H9 (cell line): ENCODE measurements at regions not wholly inside any gene's neighbourhood (a gene's known extent, or its start where the extent isn't known, plus 50 kb on each side); places are given as distances from the start of the nearest gene placed in this dataset.

Experiments used
- DNase-seq: peaks from one replicate; pipeline ENCODE4 v3.0.0-alpha.2; 2017
- H2AFZ ChIP-seq: one replicate; pipeline ENCODE4 v1.6.1; 2013; ENCODE audit warnings: mild to moderate bottlenecking, low read length, control low read depth, moderate library complexity
- H2AK5ac ChIP-seq: 2 replicates; pipeline ENCODE4 v1.6.1; 2013; ENCODE audit warnings: low read length, control low read depth, mixed read lengths; ENCODE audit not compliant: insufficient read length
- H2BK120ac ChIP-seq: one replicate; pipeline ENCODE4 v1.6.1; 2013; ENCODE audit warnings: low read depth, mild to moderate bottlenecking, low read length, control low read depth, inconsistent platforms; ENCODE audit not compliant: poor library complexity, severe bottlenecking
- H2BK12ac ChIP-seq: 2 replicates; pipeline ENCODE4 v1.6.1; 2013; ENCODE audit warnings: low read length, control low read depth, mixed read lengths, low read depth; ENCODE audit not compliant: insufficient read length
- H2BK15ac ChIP-seq: 2 replicates; pipeline ENCODE4 v1.6.1; 2013; ENCODE audit warnings: low read depth, low read length, control low read depth
- H2BK20ac ChIP-seq: one replicate; pipeline ENCODE4 v1.6.1; 2013; ENCODE audit warnings: low read depth, mild to moderate bottlenecking, low read length, control low read depth, inconsistent platforms; ENCODE audit not compliant: poor library complexity, severe bottlenecking
- H2BK5ac ChIP-seq: 2 replicates; pipeline ENCODE4 v1.6.1; 2013; ENCODE audit warnings: low read length, control low read depth, mixed read lengths; ENCODE audit not compliant: insufficient read length
- H3K14ac ChIP-seq: 2 replicates; pipeline ENCODE4 v1.6.1; 2013; ENCODE audit warnings: low read length, control low read depth; ENCODE audit not compliant: insufficient read depth
- H3K18ac ChIP-seq: 2 replicates; pipeline ENCODE4 v1.6.1; 2013; ENCODE audit warnings: low read depth, mild to moderate bottlenecking, mixed read lengths, low read length, control low read depth; ENCODE audit not compliant: insufficient read length
- H3K23ac ChIP-seq: 2 replicates; pipeline ENCODE4 v1.6.1; 2013; ENCODE audit warnings: low read length, control low read depth, mixed read lengths, low read depth; ENCODE audit not compliant: insufficient read length
- H3K23me2 ChIP-seq: 2 replicates; pipeline ENCODE4 v1.6.1; 2013; ENCODE audit warnings: low read depth, mild to moderate bottlenecking, mixed read lengths, low read length, control low read depth; ENCODE audit not compliant: insufficient read length, poor library complexity, severe bottlenecking
- H3K27ac ChIP-seq: 2 replicates; pipeline ENCODE4 v1.5.1; 2013; ENCODE audit warnings: low read length, control low read depth, mixed read lengths, low read depth; ENCODE audit not compliant: insufficient read length
- H3K27me3 ChIP-seq: 2 replicates; pipeline ENCODE4 v1.6.1; 2013; ENCODE audit warnings: low read length, control low read depth, inconsistent platforms; ENCODE audit not compliant: insufficient read depth
- H3K4ac ChIP-seq: 2 replicates; pipeline ENCODE4 v1.6.1; 2013; ENCODE audit warnings: low read depth, mild to moderate bottlenecking, control low read depth, inconsistent platforms, low read length, moderate library complexity
- H3K4me1 ChIP-seq: 2 replicates; pipeline ENCODE4 v1.6.1; 2013; ENCODE audit warnings: low read length, control low read depth, inconsistent platforms; ENCODE audit not compliant: insufficient read depth
- H3K4me2 ChIP-seq: 2 replicates; pipeline ENCODE4 v1.6.1; 2013; ENCODE audit warnings: low read length, control low read depth, mixed read lengths; ENCODE audit not compliant: insufficient read length, insufficient read depth
- H3K56ac ChIP-seq: 2 replicates; pipeline ENCODE4 v1.6.1; 2013; ENCODE audit warnings: low read depth, mild to moderate bottlenecking, mixed read lengths, low read length, control low read depth; ENCODE audit not compliant: insufficient read length
- H3K79me1 ChIP-seq: 2 replicates; pipeline ENCODE4 v1.6.1; 2013; ENCODE audit warnings: low read depth, mild to moderate bottlenecking, moderate library complexity, low read length, control low read depth, inconsistent platforms; ENCODE audit not compliant: insufficient read depth, poor library complexity, severe bottlenecking
- H3K79me2 ChIP-seq: 2 replicates; pipeline ENCODE4 v1.6.1; 2013; ENCODE audit warnings: low read length, control low read depth, inconsistent platforms; ENCODE audit not compliant: insufficient read depth
- H3K9ac ChIP-seq: 2 replicates; pipeline ENCODE4 v1.6.1; 2013; ENCODE audit warnings: low read length, control low read depth, mixed read lengths; ENCODE audit not compliant: insufficient read length; ENCODE audit errors: extremely low read depth
- H3K9me3 ChIP-seq: one replicate; pipeline ENCODE4 v1.6.1; 2013; ENCODE audit warnings: low read depth, low read length, inconsistent platforms; ENCODE audit not compliant: control insufficient read depth
- H3T11ph ChIP-seq: one replicate; pipeline ENCODE4 v1.6.1; 2013; ENCODE audit warnings: mild to moderate bottlenecking, low read length, control low read depth, inconsistent platforms
- H4K20me1 ChIP-seq: one replicate; pipeline ENCODE4 v1.6.1; 2013; ENCODE audit not compliant: control insufficient read depth, insufficient read length, insufficient read depth
- H4K5ac ChIP-seq: 2 replicates; pipeline ENCODE4 v1.6.1; 2013; ENCODE audit warnings: low read depth, mild to moderate bottlenecking, mixed read lengths, low read length, control low read depth; ENCODE audit not compliant: insufficient read length
- H4K8ac ChIP-seq: replicated peaks from 2 replicates; pipeline ENCODE4 v1.6.1; 2013; ENCODE audit warnings: low read length, control low read depth, mixed read lengths, low read depth; ENCODE audit not compliant: insufficient read length
- H4K91ac ChIP-seq: 2 replicates; pipeline ENCODE4 v1.6.1; 2013; ENCODE audit warnings: low read depth, mild to moderate bottlenecking, moderate library complexity, mixed read lengths, low read length, control low read depth; ENCODE audit not compliant: insufficient read length
- H3K27ac Mint-ChIP-seq, 3 experiments: 2 replicates in 2 of 3; 3 replicates in 1 of 3; pipeline ENCODE4 v1.8.0; 2020 to 2021; ENCODE audit warnings: mixed read lengths in 3 of 3, mild to moderate bottlenecking in 1 of 3, moderate library complexity in 1 of 3
- H3K27me3 Mint-ChIP-seq: 2 replicates; pipeline ENCODE4 v1.8.0; 2021; ENCODE audit warnings: low read depth, mild to moderate bottlenecking, moderate library complexity, mixed read lengths
- H3K36me3 Mint-ChIP-seq, 3 experiments: 2 replicates in 2 of 3; 3 replicates in 1 of 3; pipeline ENCODE4 v1.8.0; 2020 to 2021; ENCODE audit warnings: low read depth in 3 of 3, mixed read lengths in 3 of 3; ENCODE audit not compliant: insufficient read depth in 1 of 3
- H3K4me1 Mint-ChIP-seq, 2 experiments: 2 replicates each; pipeline ENCODE4 v1.8.0; 2020; ENCODE audit warnings: mixed read lengths in 2 of 2
- H3K4me3 Mint-ChIP-seq, 2 experiments: 2 replicates in 1 of 2; 3 replicates in 1 of 2; pipeline ENCODE4 v1.8.0; 2020 to 2021; ENCODE audit warnings: mild to moderate bottlenecking in 2 of 2, mixed read lengths in 2 of 2, moderate library complexity in 1 of 2
- H3K9me3 Mint-ChIP-seq, 2 experiments: 2 replicates in 1 of 2; 3 replicates in 1 of 2; pipeline ENCODE4 v1.8.0; 2020; ENCODE audit warnings: mild to moderate bottlenecking in 2 of 2, mixed read lengths in 2 of 2, moderate library complexity in 1 of 2
- CTCF ChIP-seq: fragments of 200-600 bp; sonication (generic); conservative IDR thresholded peaks from 3 replicates; pipeline ENCODE4 v1.8.0; 2021; ENCODE audit warnings: antibody characterized with exemption, mild to moderate bottlenecking
- WGBS: extraction: QIAGEN DNeasy Blood & Tissue Kit; methylation state at CpG from one replicate; pipeline ENCODE4 v1.1.7; 2013; ENCODE audit warnings: missing lambda C conversion rate, low lambda C conversion rate, mixed read lengths; ENCODE audit not compliant: insufficient read length; ENCODE audit errors: extremely low coverage; 5-methylcytosine and 5-hydroxymethylcytosine counted together

- no peak overlapping the region for H4K5ac ChIP-seq
- Mint-ChIP-seq H3K4me1 (peaks cover 0 to 2% of the 10 kb centered on the region in 2 experiments; a peak in 2 of 4 replicates), H3K27me3 (peaks cover 5% of the 10 kb centered on the region)
Measured at GRCh38 chr16:11445486-11445885, 100.2 kb downstream of the RMI2 start.

More at GRCh38 chr16:11445486-11445885, 100.2 kb downstream of the RMI2 start:
- Histone ChIP-seq H3K23me2 (no peaks in the 10 kb centered on the region), H2AFZ (no peak overlapping the region), H3K27ac (no peak overlapping the region), H3K14ac (no peak overlapping the region; the same call in 1 of the 2 replicates), H2BK120ac (no peak overlapping the region), H3K4ac (no peak overlapping the region), H3K9ac (no peak overlapping the region), H3K18ac (no peak overlapping the region), H2AK5ac (no peak overlapping the region), H2BK12ac (no peak overlapping the region), H4K20me1 (no peaks in the 10 kb centered on the region), H2BK20ac (no peak overlapping the region), H2BK5ac (no peak overlapping the region), H2BK15ac (no peak overlapping the region), H4K91ac (no peak overlapping the region), H3K4me1 (no peaks in the 10 kb centered on the region), H3K79me2 (no peaks in the 10 kb centered on the region), H3K9me3 (peaks cover 6% of the 10 kb centered on the region), H3K23ac (no peak overlapping the region), H3T11ph (no peak overlapping the region), H4K8ac (no peak overlapping the region), H3K79me1 (no peaks in the 10 kb centered on the region), H3K56ac (no peak overlapping the region), H3K4me2 (no peak overlapping the region), H3K27me3 (no peaks in the 10 kb centered on the region)
- Mint-ChIP-seq H3K36me3 (peaks cover 0 to 2% (median 0%) of the 10 kb centered on the region in 3 experiments; a peak in 1 of 7 replicates), H3K4me3 (no peak overlapping the region), H3K9me3 (peaks cover under 1 to 4% of the 10 kb centered on the region in 2 experiments; a peak in 2 of 5 replicates), H3K27ac (peak overlapping the region in 2 of 3 experiments; percentile 41 to 74; a peak in 1 of 7 replicates)
- no CpG with 5 or more reads among the region's 7 CpGs for WGBS
- no peak for DNase-seq
- TF ChIP-seq CTCF = no peak
